Esophagus (tissue), 2 donors: ENCODE measurements at regions not wholly inside any gene's neighbourhood (a gene's known extent, or its start where the extent isn't known, plus 50 kb on each side); places are given as distances from the start of the nearest gene placed in this dataset.

Experiments
- H3K27ac ChIP-seq, 2 donors: one replicate each; pipeline ENCODE4 v1.5.1; 2013; ENCODE audit warnings: low read depth in 2 of 2, mild to moderate bottlenecking in 2 of 2, inconsistent platforms in 1 of 2, low read length in 1 of 2, moderate library complexity in 1 of 2
- H3K27me3 ChIP-seq, 2 donors: one replicate each; pipeline ENCODE4 v1.6.1; 2013; ENCODE audit warnings: low read length in 2 of 2, control low read depth in 1 of 2, mild to moderate bottlenecking in 1 of 2; ENCODE audit not compliant: insufficient read depth in 2 of 2, control insufficient read depth in 1 of 2
- H3K36me3 ChIP-seq, 2 donors: one replicate each; pipeline ENCODE4 v1.6.1; 2013; ENCODE audit warnings: low read length in 1 of 2; ENCODE audit not compliant: control insufficient read depth in 2 of 2, insufficient read depth in 2 of 2
- H3K4me1 ChIP-seq, 2 donors: one replicate each; pipeline ENCODE4 v1.6.1; 2013; ENCODE audit warnings: low read length in 1 of 2; ENCODE audit not compliant: control insufficient read depth in 2 of 2, insufficient read depth in 2 of 2
- H3K4me3 ChIP-seq, 2 donors: one replicate each; pipeline ENCODE4 v1.5.1; 2013; ENCODE audit warnings: low read length in 2 of 2, mild to moderate bottlenecking in 2 of 2, low read depth in 1 of 2, moderate library complexity in 1 of 2
- H3K9me3 ChIP-seq, 2 donors: one replicate each; pipeline ENCODE4 v1.6.1; 2013; ENCODE audit warnings: mild to moderate bottlenecking in 2 of 2, low read depth in 1 of 2, low read length in 1 of 2, moderate library complexity in 1 of 2; ENCODE audit not compliant: control insufficient read depth in 2 of 2, insufficient read depth in 1 of 2
- WGBS, 2 donors: extraction: QIAGEN DNeasy Blood & Tissue Kit; methylation state at CpG; one replicate each; pipeline ENCODE4 v1.1.7; 2013; 5-methylcytosine and 5-hydroxymethylcytosine counted together
- donor health status: healthy with polysubstance abuse.
- donor health status: Bipolar disorder and iron deficiency.

DNA sequence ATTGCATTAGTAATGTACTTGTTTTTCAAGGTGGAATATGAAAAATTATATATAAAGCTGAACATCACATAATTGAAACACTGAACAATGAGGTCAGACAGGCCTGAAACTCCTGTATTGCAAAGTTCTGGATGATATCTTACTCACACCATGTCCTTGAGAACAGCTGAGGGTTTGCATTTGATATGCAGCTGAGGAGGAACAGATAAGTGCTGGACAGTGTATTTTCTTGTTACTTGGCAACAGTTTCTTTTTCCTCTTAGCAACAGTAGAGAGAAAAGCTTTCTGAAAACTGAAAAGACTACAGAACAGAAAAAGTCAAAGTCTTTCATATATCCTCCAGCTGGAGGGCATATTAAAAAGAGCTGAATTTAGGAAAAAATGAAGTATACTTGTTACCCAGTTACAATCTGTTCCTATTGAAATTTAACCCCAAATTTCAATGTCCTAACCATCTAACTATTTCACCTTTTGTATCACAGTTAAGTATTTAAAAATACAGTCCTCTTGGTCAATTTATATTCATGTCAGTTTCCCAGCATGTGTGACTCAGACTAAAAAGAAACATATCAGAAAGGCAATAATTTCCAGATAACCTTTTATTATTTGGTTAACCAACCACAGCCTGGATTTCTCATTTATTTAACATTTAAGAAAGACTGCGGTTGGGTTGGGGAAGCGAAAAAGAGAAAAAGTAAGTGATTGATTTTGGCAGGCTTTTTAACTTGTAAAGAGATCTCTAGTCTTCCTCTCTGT lies 733.0 kb upstream of the DPPA4 start:
- H3K36me3 ChIP-seq, result no peaks in the 10 kb centered on the region
- no peaks in the 10 kb centered on the region for H3K9me3 ChIP-seq
- no peak overlapping the region for H3K27ac ChIP-seq
- WGBS, 2 donors, result 66 to 67% methylated on average over 2 of the region's 2 CpGs
- no peaks in the 10 kb centered on the region for H3K27me3 ChIP-seq
- H3K4me1 ChIP-seq, result no peaks in the 10 kb centered on the region
- no peak overlapping the region for H3K4me3 ChIP-seq

DNA sequence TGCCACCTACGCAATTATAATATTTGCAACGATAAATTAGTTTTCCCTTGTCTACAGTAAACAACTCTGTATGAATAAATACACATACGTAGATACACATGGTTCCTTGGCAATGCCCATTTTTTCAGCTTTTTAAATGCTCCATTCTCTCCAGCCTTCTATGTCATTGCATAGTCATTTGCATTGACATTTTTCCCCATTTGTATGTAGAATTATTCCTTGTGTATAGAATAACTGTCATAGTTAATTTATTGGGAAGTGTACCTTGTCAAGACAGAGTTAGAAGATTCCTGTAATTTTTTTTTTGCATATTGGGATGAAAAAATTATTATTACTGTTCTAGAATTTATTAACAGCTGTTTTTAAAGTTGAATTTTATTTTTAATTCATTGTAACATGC lies 736.7 kb upstream of the DPPA4 start:
- Histone ChIP-seq H3K4me3 (no peak overlapping the region), H3K27me3 (no peaks in the 10 kb centered on the region), H3K9me3 (no peaks in the 10 kb centered on the region), H3K4me1 (no peaks in the 10 kb centered on the region), H3K36me3 (no peaks in the 10 kb centered on the region), H3K27ac (no peak overlapping the region)
- WGBS, 2 donors, result 81 to 82% methylated on average over 3 of the region's 3 CpGs

GRCh38 chr3:110077093-110077492 lies 739.7 kb upstream of the DPPA4 start:
- 57 to 76% methylated on average over 1 of the region's 1 CpG for WGBS, 2 donors
- no peaks in the 10 kb centered on the region for H3K36me3 ChIP-seq
- no peak overlapping the region for H3K27ac ChIP-seq
- no peaks in the 10 kb centered on the region for H3K27me3 ChIP-seq
- no peaks in the 10 kb centered on the region for H3K4me1 ChIP-seq
- H3K9me3 ChIP-seq, result no peaks in the 10 kb centered on the region
- H3K4me3 ChIP-seq, result no peak overlapping the region

GRCh38 chr3:110093411-110093810 lies 756.1 kb upstream of the DPPA4 start:
- no peak overlapping the region for H3K4me3 ChIP-seq
- H3K27ac ChIP-seq, result no peak overlapping the region
- no peaks in the 10 kb centered on the region for H3K36me3 ChIP-seq
- no peaks in the 10 kb centered on the region for H3K9me3 ChIP-seq
- H3K4me1 ChIP-seq, result no peaks in the 10 kb centered on the region
- no peaks in the 10 kb centered on the region for H3K27me3 ChIP-seq

DNA sequence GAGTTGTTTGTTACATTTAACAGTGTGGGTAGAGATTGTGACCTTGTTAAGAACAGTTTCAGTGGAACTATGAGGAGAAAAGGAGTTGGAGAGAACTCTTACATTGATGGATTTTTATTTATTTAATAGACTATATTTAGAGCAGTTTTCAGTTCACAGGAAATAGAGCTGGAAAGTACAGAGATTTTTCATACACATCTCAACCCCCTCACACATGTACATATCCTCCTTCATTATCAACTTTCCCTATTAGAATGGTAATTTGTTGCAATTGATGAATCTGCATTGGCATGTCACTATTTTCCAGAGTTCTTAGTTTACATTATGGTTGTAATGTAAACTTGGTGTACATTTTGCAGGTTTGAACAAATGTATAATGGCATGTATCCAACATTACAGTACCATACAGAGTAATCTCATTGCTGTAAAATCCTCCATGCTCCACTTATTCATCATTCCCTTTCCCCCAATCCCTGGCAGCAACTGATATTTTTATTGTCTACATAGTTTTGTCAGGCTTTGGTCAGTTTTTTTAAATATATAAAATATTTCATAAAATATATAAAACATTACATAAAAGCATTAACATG lies 756.6 kb upstream of the DPPA4 start:
- no peak overlapping the region for H3K4me3 ChIP-seq

DNA sequence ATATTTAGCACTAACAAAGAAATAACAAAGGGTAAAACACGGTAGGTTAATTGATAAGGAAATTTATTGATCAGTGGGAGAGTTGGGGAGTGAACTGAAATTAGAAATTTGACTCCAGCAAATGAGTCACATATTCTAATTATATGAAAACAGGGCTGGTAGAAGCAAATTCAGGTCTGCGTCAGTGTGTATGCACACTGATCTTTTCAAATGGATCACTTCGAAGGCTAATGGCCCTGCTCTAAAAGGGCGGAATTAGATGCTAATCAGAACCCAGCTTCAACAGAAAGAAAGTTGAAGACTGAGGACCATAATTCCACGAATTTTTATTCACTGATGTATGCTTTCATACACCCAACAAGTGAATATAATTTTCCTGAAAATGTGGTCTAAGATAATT lies 762.4 kb upstream of the DPPA4 start:
- H3K27me3 ChIP-seq, result no peaks in the 10 kb centered on the region
- 65 to 68% methylated on average over 5 of the region's 5 CpGs for WGBS, 2 donors
- no peaks in the 10 kb centered on the region for H3K9me3 ChIP-seq
- no peak overlapping the region for H3K4me3 ChIP-seq
- H3K27ac ChIP-seq, result no peak overlapping the region
- no peaks in the 10 kb centered on the region for H3K36me3 ChIP-seq
- H3K4me1 ChIP-seq, result no peaks in the 10 kb centered on the region

More for the DNA sequence above, 756.6 kb upstream of the DPPA4 start:
- no peaks in the 10 kb centered on the region for H3K4me1 ChIP-seq
- no peaks in the 10 kb centered on the region for H3K9me3 ChIP-seq
- no peaks in the 10 kb centered on the region for H3K36me3 ChIP-seq
- H3K27me3 ChIP-seq, result no peaks in the 10 kb centered on the region
- no peak overlapping the region for H3K27ac ChIP-seq

DNA sequence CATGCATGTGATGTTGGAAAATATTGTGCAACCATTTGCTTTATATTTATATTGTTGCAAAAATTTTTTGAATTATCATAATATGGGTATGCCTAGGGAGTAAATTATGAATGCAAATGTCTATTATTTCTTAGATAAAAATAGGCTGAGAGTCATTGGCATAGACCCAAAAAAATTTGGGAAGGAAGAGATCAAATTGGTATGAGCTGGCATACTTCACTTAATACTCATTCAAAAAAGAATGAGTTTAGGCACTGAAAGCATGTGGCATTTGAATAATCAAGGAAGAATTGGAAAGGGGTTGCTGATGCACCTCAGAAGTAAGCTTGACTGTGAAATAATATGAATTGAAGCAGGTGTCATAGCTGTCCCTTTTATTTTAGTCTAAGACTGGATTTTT lies 764.0 kb upstream of the DPPA4 start:
- no peaks in the 10 kb centered on the region for H3K4me1 ChIP-seq

GRCh38 chr3:110106805-110107204 lies 769.5 kb upstream of the DPPA4 start:
- Histone ChIP-seq H3K36me3 (no peaks in the 10 kb centered on the region), H3K4me3 (no peak overlapping the region), H3K4me1 (no peaks in the 10 kb centered on the region), H3K27me3 (no peaks in the 10 kb centered on the region), H3K27ac (no peak overlapping the region), H3K9me3 (no peaks in the 10 kb centered on the region)
- 75 to 82% methylated on average over 1 of the region's 1 CpG for WGBS, 2 donors

More for the DNA sequence above, 764.0 kb upstream of the DPPA4 start:
- Histone ChIP-seq H3K36me3 (no peaks in the 10 kb centered on the region), H3K27me3 (no peaks in the 10 kb centered on the region), H3K4me3 (no peak overlapping the region), H3K9me3 (no peaks in the 10 kb centered on the region), H3K27ac (no peak overlapping the region)

DNA sequence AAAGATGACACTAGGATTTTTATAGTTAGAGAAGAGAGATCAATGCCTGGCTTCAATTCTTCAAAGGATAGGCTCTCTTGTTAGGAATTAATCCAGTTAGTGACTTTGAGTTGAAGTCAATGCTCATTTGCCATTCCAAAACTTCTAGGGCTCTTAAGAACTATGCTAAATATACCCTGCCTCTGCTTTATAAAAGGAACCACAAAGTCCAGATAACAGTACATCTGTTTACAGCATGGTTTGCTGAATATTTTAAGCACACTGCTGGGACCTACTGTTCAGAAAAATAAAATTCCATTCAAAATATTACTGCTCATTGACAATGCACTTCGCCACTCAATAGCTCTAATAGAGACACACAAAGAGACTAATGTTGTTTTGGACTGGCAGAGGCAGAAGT lies 786.6 kb upstream of the DPPA4 start:
- no peaks in the 10 kb centered on the region for H3K9me3 ChIP-seq
- H3K4me3 ChIP-seq, result no peak overlapping the region
- WGBS, 2 donors, result 79 to 81% methylated on average over 1 of the region's 1 CpG
- H3K36me3 ChIP-seq, result no peaks in the 10 kb centered on the region
- H3K27me3 ChIP-seq, result no peaks in the 10 kb centered on the region
- no peaks in the 10 kb centered on the region for H3K4me1 ChIP-seq
- H3K27ac ChIP-seq, result no peak overlapping the region

GRCh38 chr3:110126065-110126464 lies 788.7 kb upstream of the DPPA4 start:
- WGBS, 2 donors, result 80 to 85% methylated on average over 10 of the region's 10 CpGs
- Histone ChIP-seq H3K4me1 (no peaks in the 10 kb centered on the region), H3K36me3 (no peaks in the 10 kb centered on the region), H3K4me3 (no peak overlapping the region), H3K9me3 (no peaks in the 10 kb centered on the region), H3K27me3 (no peaks in the 10 kb centered on the region), H3K27ac (no peak overlapping the region)
